Fibroblast of lung (primary cell): ENCODE measurements at regions not wholly inside any gene's neighbourhood (a gene's known extent, or its start where the extent isn't known, plus 50 kb on each side); places are given as distances from the start of the nearest gene placed in this dataset.
"Not testable (repeated sequence)": the region's sequence is repeated elsewhere in the genome, so short reads cannot be mapped to it uniquely, and the experiment has no call there.

ENCODE experiments used
- DNase-seq, 2 donors: peaks; one replicate each; pipeline versions ENCODE4 v3.0.0 to v3.0.0-alpha.2; 2010; ENCODE audit warnings: low read depth in 2 of 2
- H2AFZ ChIP-seq: 2 replicates; pipeline ENCODE4 v1.5.1; 2012; ENCODE audit warnings: low read length, control low read depth, inconsistent platforms
- H3K27ac ChIP-seq: 2 replicates; pipeline ENCODE4 v1.5.1; 2011; ENCODE audit warnings: low read length, control low read depth; ENCODE audit not compliant: insufficient read depth
- H3K27me3 ChIP-seq: 2 replicates; pipeline ENCODE4 v1.5.1; 2011; ENCODE audit warnings: mild to moderate bottlenecking, low read length; ENCODE audit not compliant: control insufficient read depth, insufficient read depth
- H3K36me3 ChIP-seq: 2 replicates; pipeline ENCODE4 v1.5.1; 2011; ENCODE audit warnings: low read length; ENCODE audit not compliant: control insufficient read depth, insufficient read depth
- H3K4me1 ChIP-seq: 2 replicates; pipeline ENCODE4 v1.5.1; 2011; ENCODE audit warnings: low read length; ENCODE audit not compliant: control insufficient read depth, insufficient read depth; ENCODE audit errors: extremely low read depth
- H3K4me2 ChIP-seq: 2 replicates; pipeline ENCODE4 v1.5.1; 2011; ENCODE audit warnings: low read length, control low read depth; ENCODE audit not compliant: insufficient read depth; ENCODE audit errors: extremely low read depth
- H3K4me3 ChIP-seq, 4 experiments: fragments of 200-600 bp in 1 of 4; sonication (generic) in 1 of 4; replicated peaks in 1 of 4; 2 replicates each; pipeline ENCODE4 v1.5.1; 2011 to 2016; ENCODE audit warnings: low read length in 4 of 4, low read depth in 3 of 4, mild to moderate bottlenecking in 3 of 4, control low read depth in 2 of 4, inconsistent platforms in 1 of 4, mixed read lengths in 1 of 4; ENCODE audit not compliant: insufficient read depth in 1 of 4; ENCODE audit errors: control extremely low read depth in 1 of 4
- H3K79me2 ChIP-seq: 2 replicates; pipeline ENCODE4 v1.5.1; 2012; ENCODE audit warnings: mild to moderate bottlenecking, low read length, inconsistent platforms; ENCODE audit not compliant: control insufficient read depth, insufficient read depth
- H3K9ac ChIP-seq: 2 replicates; pipeline ENCODE4 v1.5.1; 2011; ENCODE audit warnings: mild to moderate bottlenecking, low read length, control low read depth; ENCODE audit not compliant: insufficient read depth
- H3K9me3 ChIP-seq: 2 replicates; pipeline ENCODE4 v1.5.1; 2012; ENCODE audit warnings: low read depth, low read length; ENCODE audit not compliant: control insufficient read depth, insufficient read depth
- H4K20me1 ChIP-seq: 2 replicates; pipeline ENCODE4 v1.5.1; 2011; ENCODE audit warnings: low read length; ENCODE audit not compliant: control insufficient read depth, insufficient read depth; ENCODE audit errors: extremely low read depth
- EZH2 ChIP-seq: IDR thresholded peaks from 2 replicates; pipeline ENCODE4 v1.5.1; 2012; ENCODE audit warnings: low read length, control low read depth, mild to moderate bottlenecking; ENCODE audit errors: missing control alignments
- TF ChIP-seq, protein P1 (sequence below), 2 donors: IDR thresholded peaks in 1 of 2; conservative IDR thresholded peaks in 1 of 2; 1 replicate in 1 of 2; 2 replicates in 1 of 2; pipeline ENCODE4 v1.5.1; 2011 to 2012; ENCODE audit warnings: low read length in 2 of 2, control low read depth in 1 of 2, inconsistent platforms in 1 of 2, low read depth in 1 of 2, mild to moderate bottlenecking in 1 of 2

DNA sequence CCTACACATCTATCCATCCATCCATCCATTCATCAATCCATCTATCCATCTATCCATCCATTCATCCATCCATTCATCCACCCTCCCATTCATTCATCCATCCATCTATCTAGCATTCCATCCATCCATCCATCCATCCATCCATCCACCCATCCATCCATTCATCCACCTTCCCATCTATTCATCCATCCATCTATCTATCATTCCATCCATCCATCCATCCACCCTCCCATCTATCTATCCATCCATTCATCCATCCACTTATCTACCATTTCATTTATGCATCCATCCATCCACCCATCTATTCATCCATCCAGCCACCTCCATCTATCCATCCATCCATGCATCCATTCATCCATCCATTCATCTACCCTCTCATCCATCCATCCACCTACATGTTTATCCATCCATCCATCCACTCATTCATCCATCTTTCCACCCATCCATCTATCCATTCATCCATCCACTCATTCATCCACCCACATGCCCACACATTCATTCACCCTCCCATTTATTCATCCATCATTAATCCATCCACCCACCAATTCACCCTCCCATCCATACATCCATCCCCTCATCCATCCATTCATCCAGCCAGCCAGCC, 258.5 kb downstream of the CRLF2 start:
- TF ChIP-seq, protein P1, sequence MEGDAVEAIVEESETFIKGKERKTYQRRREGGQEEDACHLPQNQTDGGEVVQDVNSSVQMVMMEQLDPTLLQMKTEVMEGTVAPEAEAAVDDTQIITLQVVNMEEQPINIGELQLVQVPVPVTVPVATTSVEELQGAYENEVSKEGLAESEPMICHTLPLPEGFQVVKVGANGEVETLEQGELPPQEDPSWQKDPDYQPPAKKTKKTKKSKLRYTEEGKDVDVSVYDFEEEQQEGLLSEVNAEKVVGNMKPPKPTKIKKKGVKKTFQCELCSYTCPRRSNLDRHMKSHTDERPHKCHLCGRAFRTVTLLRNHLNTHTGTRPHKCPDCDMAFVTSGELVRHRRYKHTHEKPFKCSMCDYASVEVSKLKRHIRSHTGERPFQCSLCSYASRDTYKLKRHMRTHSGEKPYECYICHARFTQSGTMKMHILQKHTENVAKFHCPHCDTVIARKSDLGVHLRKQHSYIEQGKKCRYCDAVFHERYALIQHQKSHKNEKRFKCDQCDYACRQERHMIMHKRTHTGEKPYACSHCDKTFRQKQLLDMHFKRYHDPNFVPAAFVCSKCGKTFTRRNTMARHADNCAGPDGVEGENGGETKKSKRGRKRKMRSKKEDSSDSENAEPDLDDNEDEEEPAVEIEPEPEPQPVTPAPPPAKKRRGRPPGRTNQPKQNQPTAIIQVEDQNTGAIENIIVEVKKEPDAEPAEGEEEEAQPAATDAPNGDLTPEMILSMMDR (conservative IDR thresholded peaks at IDR 0.05 in 1 of 2, IDR thresholded peaks at IDR 0.05 in 1 of 2; ENCODE audit: low read depth in 1 of 2, low read length in 2 of 2) = no peak
- no peak for TF ChIP-seq EZH2
- no peak overlapping the region for H2AFZ ChIP-seq
- H3K9me3 ChIP-seq = no peaks in the 10 kb centered on the region
- H3K4me2 ChIP-seq = no peak overlapping the region
- H3K27ac ChIP-seq = no peak overlapping the region
- H3K4me3 ChIP-seq = no peak overlapping the region
- H3K27me3 ChIP-seq = no peaks in the 10 kb centered on the region
- no peak for DNase-seq
- H3K4me1 ChIP-seq = no peaks in the 10 kb centered on the region
- H3K79me2 ChIP-seq = no peaks in the 10 kb centered on the region
- H3K36me3 ChIP-seq = no peaks in the 10 kb centered on the region
- H3K9ac ChIP-seq = no peak overlapping the region
- no peaks in the 10 kb centered on the region for H4K20me1 ChIP-seq

DNA sequence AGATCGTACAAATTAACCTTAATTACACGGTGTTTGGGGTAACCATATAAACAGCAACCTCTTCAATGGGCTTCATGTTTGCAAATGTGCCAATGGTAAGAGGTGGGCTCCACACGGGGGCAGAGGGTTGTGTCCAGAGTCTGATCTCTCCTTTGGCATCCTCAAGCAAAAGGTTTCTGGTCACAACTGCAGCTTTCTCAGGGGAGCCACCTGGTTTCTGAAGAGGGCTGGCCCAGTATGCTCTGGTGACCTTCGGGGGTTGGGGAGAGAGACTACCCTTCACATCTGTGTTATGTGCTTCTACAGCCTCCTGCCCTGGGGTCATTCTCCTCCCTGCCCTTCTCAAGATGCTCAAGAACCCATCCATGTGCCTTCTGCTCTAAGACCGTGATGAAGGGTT, 259.6 kb downstream of the CRLF2 start:
- Histone ChIP-seq H3K27me3 (no peaks in the 10 kb centered on the region), H3K4me2 (no peak overlapping the region), H2AFZ (no peak overlapping the region), H3K4me3 (no peak overlapping the region), H3K36me3 (no peaks in the 10 kb centered on the region), H3K4me1 (no peaks in the 10 kb centered on the region), H3K27ac (no peak overlapping the region), H4K20me1 (no peaks in the 10 kb centered on the region), H3K9me3 (no peaks in the 10 kb centered on the region), H3K79me2 (no peaks in the 10 kb centered on the region), H3K9ac (no peak overlapping the region)
- no peak for DNase-seq
- TF ChIP-seq, protein P1 (conservative IDR thresholded peaks at IDR 0.05 in 1 of 2, IDR thresholded peaks at IDR 0.05 in 1 of 2; ENCODE audit: low read depth in 1 of 2, low read length in 2 of 2) = no peak
- no peak for TF ChIP-seq EZH2

DNA sequence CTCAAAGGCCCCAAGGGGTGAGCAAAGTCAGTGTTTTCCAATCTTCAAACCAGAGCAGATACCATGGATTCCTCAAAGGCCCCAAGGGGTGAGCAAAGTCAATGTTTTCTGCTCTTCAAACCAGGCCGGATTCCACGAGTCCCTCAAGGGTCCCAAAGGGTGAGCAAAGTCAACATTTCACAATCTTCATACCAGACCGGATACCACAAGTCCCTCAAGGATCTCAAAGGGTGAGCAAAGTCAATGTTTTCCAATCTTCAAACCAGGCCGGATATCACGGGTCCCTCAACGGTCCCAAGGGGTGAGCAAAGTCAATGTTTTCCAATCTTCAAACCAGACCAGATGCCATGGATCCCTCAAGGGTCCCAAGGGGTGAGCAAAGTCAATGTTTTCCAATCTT, 265.2 kb downstream of the CRLF2 start:
- not testable (repeated sequence) for DNase-seq, H3K9ac ChIP-seq, H3K27ac ChIP-seq, H3K4me2 ChIP-seq, H3K9me3 ChIP-seq, H3K79me2 ChIP-seq, H2AFZ ChIP-seq, H3K27me3 ChIP-seq, H3K4me1 ChIP-seq, H3K36me3 ChIP-seq, H3K4me3 ChIP-seq, H4K20me1 ChIP-seq
